H1 (cell line): ENCODE measurements at regions not wholly inside any gene's neighbourhood (a gene's known extent, or its start where the extent isn't known, plus 50 kb on each side); places are given as distances from the start of the nearest gene placed in this dataset.
A peak's percentile ranks its signal among the peaks of the same experiment; 100 is the strongest.

Experiments
- BRCA1 ChIP-seq: IDR thresholded peaks from 2 replicates; pipeline ENCODE4 v1.6.1; 2012; ENCODE audit warnings: low read depth, low read length, improper control_type of control experiment
- CEBPB ChIP-seq: IDR thresholded peaks from 2 replicates; pipeline ENCODE4 v1.6.1; 2012; ENCODE audit warnings: low read depth, low read length
- CHD1 ChIP-seq: IDR thresholded peaks from 2 replicates; pipeline ENCODE4 v1.6.1; 2012; ENCODE audit warnings: low read depth, low read length, improper control_type of control experiment
- CREB1 ChIP-seq: IDR thresholded peaks from 2 replicates; pipeline ENCODE4 v1.6.1; 2012; ENCODE audit warnings: inconsistent platforms
- CTCF ChIP-seq, 3 experiments: IDR thresholded peaks; 1 replicate in 2 of 3; 2 replicates in 1 of 3; pipeline versions ENCODE4 v1.5.1 to v1.6.1; 2011; ENCODE audit warnings: low read length in 3 of 3, mild to moderate bottlenecking in 3 of 3, inconsistent platforms in 2 of 3, low read depth in 1 of 3, moderate library complexity in 1 of 3; ENCODE audit not compliant: insufficient read depth in 1 of 3; ENCODE audit errors: control extremely low read depth in 1 of 3
- EP300 ChIP-seq, 2 experiments: IDR thresholded peaks; 1 replicate in 1 of 2; 2 replicates in 1 of 2; pipeline ENCODE4 v1.6.1; 2011 to 2012; ENCODE audit warnings: low read depth in 2 of 2, low read length in 2 of 2, mild to moderate bottlenecking in 2 of 2, borderline replicate concordance in 1 of 2, inconsistent platforms in 1 of 2, moderate library complexity in 1 of 2
- JUND ChIP-seq: IDR thresholded peaks from 2 replicates; pipeline ENCODE4 v1.6.1; 2011; ENCODE audit warnings: mild to moderate bottlenecking, improper control_type of control experiment, low read length
- POLR2A ChIP-seq, 2 experiments: IDR thresholded peaks; 1 replicate in 1 of 2; 2 replicates in 1 of 2; pipeline ENCODE4 v1.6.1; 2011; ENCODE audit warnings: low read depth in 2 of 2, low read length in 2 of 2, mild to moderate bottlenecking in 2 of 2; ENCODE audit errors: control extremely low read depth in 1 of 2
- RXRA ChIP-seq: IDR thresholded peaks from 2 replicates; pipeline ENCODE4 v1.6.1; 2011; ENCODE audit warnings: low read depth, mild to moderate bottlenecking, low read length, moderate library complexity; ENCODE audit not compliant: insufficient read depth
- SP1 ChIP-seq: IDR thresholded peaks from 2 replicates; pipeline ENCODE4 v1.6.1; 2011; ENCODE audit warnings: low read depth, low read length
- USF2 ChIP-seq: IDR thresholded peaks from 2 replicates; pipeline ENCODE4 v1.6.1; 2011; ENCODE audit warnings: low read length, improper control_type of control experiment

GRCh38 chr1:38608202-38608864 lies 251.2 kb downstream of the RRAGC start:
- no peak for TF ChIP-seq CREB1
- peak; percentile 92 to 95 (median 95) for TF ChIP-seq CTCF (IDR thresholded peaks at IDR 0.05; ENCODE audit: control extremely low read depth in 1 of 3, insufficient read depth in 1 of 3, low read depth in 1 of 3, low read length in 3 of 3)
- TF ChIP-seq EP300 (IDR thresholded peaks at IDR 0.05; ENCODE audit: borderline replicate concordance in 1 of 2, low read depth in 2 of 2, low read length in 2 of 2), result no peak
- TF ChIP-seq POLR2A (IDR thresholded peaks at IDR 0.05; ENCODE audit: control extremely low read depth in 1 of 2, low read depth in 2 of 2, low read length in 2 of 2), result no peak
- TF ChIP-seq SP1, result peak; percentile 26; the same call in 1 of the 2 replicates
- TF ChIP-seq RXRA, result no peak
- no peak for TF ChIP-seq CHD1
- TF ChIP-seq JUND, result no peak
- TF ChIP-seq BRCA1, result no peak
- TF ChIP-seq CEBPB, result no peak
- TF ChIP-seq USF2, result no peak
